ENCODE measurements at regions not wholly inside any gene's neighbourhood (a gene's known extent, or its start where the extent isn't known, plus 50 kb on each side); places are given as distances from the start of the nearest gene placed in this dataset.

DNA sequence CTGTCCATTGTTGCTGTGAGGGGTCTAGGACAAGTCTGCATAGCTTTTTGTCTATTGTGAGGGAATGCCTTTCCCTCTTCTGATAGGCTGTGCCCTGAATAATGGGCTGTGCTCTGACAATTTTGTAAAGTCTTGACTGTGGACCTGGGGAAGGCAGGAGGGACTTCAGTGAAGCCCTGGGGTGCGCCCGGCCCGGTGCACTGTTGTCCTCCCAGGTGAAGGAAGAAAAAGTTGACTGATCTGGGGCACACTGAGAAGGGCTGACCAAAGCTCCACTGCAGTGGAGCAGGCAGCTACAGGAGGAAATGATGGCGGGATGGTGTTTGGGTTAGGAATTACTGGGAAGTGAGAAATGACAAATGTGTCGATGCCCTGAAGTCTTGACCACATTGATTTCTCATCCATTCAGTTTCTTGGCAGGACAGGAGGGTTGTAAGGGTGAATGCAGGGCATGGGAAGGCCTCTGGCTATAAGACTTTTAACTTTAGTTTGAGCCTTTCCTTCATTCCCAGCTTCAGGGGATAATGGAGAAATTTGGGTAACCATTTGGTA is 224.0 kb upstream of the CST7 start:
- TF ChIP-seq, protein P1, sequence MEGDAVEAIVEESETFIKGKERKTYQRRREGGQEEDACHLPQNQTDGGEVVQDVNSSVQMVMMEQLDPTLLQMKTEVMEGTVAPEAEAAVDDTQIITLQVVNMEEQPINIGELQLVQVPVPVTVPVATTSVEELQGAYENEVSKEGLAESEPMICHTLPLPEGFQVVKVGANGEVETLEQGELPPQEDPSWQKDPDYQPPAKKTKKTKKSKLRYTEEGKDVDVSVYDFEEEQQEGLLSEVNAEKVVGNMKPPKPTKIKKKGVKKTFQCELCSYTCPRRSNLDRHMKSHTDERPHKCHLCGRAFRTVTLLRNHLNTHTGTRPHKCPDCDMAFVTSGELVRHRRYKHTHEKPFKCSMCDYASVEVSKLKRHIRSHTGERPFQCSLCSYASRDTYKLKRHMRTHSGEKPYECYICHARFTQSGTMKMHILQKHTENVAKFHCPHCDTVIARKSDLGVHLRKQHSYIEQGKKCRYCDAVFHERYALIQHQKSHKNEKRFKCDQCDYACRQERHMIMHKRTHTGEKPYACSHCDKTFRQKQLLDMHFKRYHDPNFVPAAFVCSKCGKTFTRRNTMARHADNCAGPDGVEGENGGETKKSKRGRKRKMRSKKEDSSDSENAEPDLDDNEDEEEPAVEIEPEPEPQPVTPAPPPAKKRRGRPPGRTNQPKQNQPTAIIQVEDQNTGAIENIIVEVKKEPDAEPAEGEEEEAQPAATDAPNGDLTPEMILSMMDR (conservative IDR thresholded peaks at IDR 0.05; ENCODE audit: low read length): no peak
- no peak for TF ChIP-seq EZH2phosphoT487 (IDR thresholded peaks at IDR 0.05; ENCODE audit: borderline replicate concordance)

Measured in Loucy (cell line).